ENCODE measurements at regions not wholly inside any gene's neighbourhood (a gene's known extent, or its start where the extent isn't known, plus 50 kb on each side); places are given as distances from the start of the nearest gene placed in this dataset.

DNA sequence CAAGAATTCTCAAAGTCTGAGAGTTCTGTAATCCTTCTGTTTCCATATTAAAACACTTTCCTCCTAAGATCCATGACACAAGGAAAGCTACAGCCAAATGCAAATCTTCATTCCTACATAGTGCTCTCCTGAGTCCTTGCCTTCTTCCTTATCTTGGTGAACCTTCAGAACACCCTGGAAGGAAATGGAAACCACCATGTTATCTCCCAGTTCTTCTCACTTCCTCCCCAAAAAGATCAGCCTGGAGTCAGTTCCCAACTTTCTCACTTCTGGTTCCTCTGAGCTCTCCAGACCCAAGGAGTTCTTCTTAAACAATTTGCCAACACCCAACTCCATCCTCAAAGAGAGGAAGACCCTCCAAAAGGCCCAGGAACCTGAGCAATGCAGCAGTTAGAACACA lies 193.3 kb upstream of the CCN2 start:
- no peaks in the 10 kb centered on the region for H3K27me3 ChIP-seq (replicated peaks; ENCODE audit: insufficient read depth, low read length)
- H2AFZ ChIP-seq (ENCODE audit: low read length) = no peak overlapping the region
- no peaks in the 10 kb centered on the region for H3K9me3 ChIP-seq (replicated peaks; ENCODE audit: insufficient read depth, low read length)
- H3K4me2 ChIP-seq (ENCODE audit: low read depth, low read length) = no peak overlapping the region
- no peaks in the 10 kb centered on the region for H4K20me1 ChIP-seq (ENCODE audit: insufficient read depth, low read length)
- H3K9ac ChIP-seq (ENCODE audit: low read length) = no peak overlapping the region
- H3K79me2 ChIP-seq (ENCODE audit: low read length) = no peaks in the 10 kb centered on the region
- no peaks in the 10 kb centered on the region for H3K4me1 ChIP-seq (ENCODE audit: low read length)
- DNase-seq = no peak
- H3K36me3 ChIP-seq (replicated peaks; ENCODE audit: insufficient read depth, low read length) = no peaks in the 10 kb centered on the region
- H3K27ac ChIP-seq (ENCODE audit: low read length) = no peak overlapping the region
- H3K4me3 ChIP-seq (ENCODE audit: low read length) = no peak overlapping the region
- no peaks in the 10 kb centered on the region for H3K9me2 ChIP-seq (replicated peaks; ENCODE audit: insufficient read depth, low read length)
- no peaks in the 10 kb centered on the region for H3F3A ChIP-seq (ENCODE audit: insufficient read depth, low read length)
- no peak for TF ChIP-seq EZH2 (optimal IDR thresholded peaks at IDR 0.05; ENCODE audit: low read depth, low read length)
- TF ChIP-seq, protein P1, sequence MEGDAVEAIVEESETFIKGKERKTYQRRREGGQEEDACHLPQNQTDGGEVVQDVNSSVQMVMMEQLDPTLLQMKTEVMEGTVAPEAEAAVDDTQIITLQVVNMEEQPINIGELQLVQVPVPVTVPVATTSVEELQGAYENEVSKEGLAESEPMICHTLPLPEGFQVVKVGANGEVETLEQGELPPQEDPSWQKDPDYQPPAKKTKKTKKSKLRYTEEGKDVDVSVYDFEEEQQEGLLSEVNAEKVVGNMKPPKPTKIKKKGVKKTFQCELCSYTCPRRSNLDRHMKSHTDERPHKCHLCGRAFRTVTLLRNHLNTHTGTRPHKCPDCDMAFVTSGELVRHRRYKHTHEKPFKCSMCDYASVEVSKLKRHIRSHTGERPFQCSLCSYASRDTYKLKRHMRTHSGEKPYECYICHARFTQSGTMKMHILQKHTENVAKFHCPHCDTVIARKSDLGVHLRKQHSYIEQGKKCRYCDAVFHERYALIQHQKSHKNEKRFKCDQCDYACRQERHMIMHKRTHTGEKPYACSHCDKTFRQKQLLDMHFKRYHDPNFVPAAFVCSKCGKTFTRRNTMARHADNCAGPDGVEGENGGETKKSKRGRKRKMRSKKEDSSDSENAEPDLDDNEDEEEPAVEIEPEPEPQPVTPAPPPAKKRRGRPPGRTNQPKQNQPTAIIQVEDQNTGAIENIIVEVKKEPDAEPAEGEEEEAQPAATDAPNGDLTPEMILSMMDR (IDR thresholded peaks at IDR 0.05; ENCODE audit: low read length) = no peak
- TF ChIP-seq EZH2phosphoT487 (IDR thresholded peaks at IDR 0.05; ENCODE audit: low read length) = no peak

DNA sequence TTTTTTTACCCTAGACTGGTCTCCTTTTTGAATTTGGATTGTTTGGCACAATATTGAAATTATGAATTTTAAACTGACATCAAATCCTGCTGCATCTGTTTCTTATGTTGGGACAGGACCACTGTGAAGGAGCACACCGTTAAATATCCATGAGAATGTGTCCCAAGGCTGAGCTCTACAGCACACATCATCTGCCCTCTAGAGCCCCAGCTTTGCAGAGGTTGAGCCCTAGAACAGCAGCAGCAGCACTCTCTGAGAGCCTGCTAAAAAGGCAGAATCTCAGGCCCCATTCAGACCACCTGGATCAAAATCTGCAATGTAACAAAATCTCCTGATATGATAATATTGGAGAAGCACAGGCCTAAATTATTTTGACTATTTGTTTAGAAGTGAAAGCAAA lies 192.1 kb upstream of the CCN2 start:
- Histone ChIP-seq H3K4me2 (ENCODE audit: low read depth, low read length) (no peak overlapping the region), H3K27me3 (replicated peaks; ENCODE audit: insufficient read depth, low read length) (no peaks in the 10 kb centered on the region), H3K4me3 (ENCODE audit: low read length) (no peak overlapping the region), H3K4me1 (ENCODE audit: low read length) (no peaks in the 10 kb centered on the region), H3F3A (ENCODE audit: insufficient read depth, low read length) (no peaks in the 10 kb centered on the region), H3K9me3 (replicated peaks; ENCODE audit: insufficient read depth, low read length) (no peaks in the 10 kb centered on the region), H3K9ac (ENCODE audit: low read length) (no peak overlapping the region), H3K79me2 (ENCODE audit: low read length) (no peaks in the 10 kb centered on the region), H3K36me3 (replicated peaks; ENCODE audit: insufficient read depth, low read length) (no peaks in the 10 kb centered on the region), H4K20me1 (ENCODE audit: insufficient read depth, low read length) (no peaks in the 10 kb centered on the region), H2AFZ (ENCODE audit: low read length) (no peak overlapping the region), H3K9me2 (replicated peaks; ENCODE audit: insufficient read depth, low read length) (no peaks in the 10 kb centered on the region), H3K27ac (ENCODE audit: low read length) (no peak overlapping the region)
- TF ChIP-seq, protein P1 (IDR thresholded peaks at IDR 0.05; ENCODE audit: low read length) = no peak
- TF ChIP-seq EZH2 (optimal IDR thresholded peaks at IDR 0.05; ENCODE audit: low read depth, low read length) (no peak), EZH2phosphoT487 (IDR thresholded peaks at IDR 0.05; ENCODE audit: low read length) (no peak)
- no peak for DNase-seq

DNA sequence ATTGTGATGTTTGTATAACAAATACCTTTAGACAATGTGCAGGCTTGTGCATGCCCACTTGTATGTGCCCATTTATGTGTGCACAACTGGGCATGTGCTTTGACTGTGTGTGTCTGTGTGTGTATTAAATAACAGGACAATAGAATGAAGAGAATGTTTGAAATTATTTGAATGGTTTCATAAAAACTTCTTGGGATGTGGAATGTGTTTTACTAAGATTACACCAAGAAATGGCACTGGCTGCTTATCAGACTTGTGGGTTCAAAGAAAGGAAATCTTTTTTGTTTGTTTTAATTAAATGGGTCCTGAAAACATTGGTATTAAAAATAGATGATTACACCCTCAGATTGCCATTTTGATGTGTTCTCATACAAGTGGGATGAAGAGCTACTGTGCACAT lies 191.6 kb upstream of the CCN2 start:
- Histone ChIP-seq H3K36me3 (replicated peaks; ENCODE audit: insufficient read depth, low read length) (no peaks in the 10 kb centered on the region), H3K27ac (ENCODE audit: low read length) (no peak overlapping the region)

More for the DNA sequence above, 191.6 kb upstream of the CCN2 start:
- no peaks in the 10 kb centered on the region for H3K9me3 ChIP-seq (replicated peaks; ENCODE audit: insufficient read depth, low read length)
- no peaks in the 10 kb centered on the region for H3K9me2 ChIP-seq (replicated peaks; ENCODE audit: insufficient read depth, low read length)
- no peak overlapping the region for H3K4me2 ChIP-seq (ENCODE audit: low read depth, low read length)
- no peaks in the 10 kb centered on the region for H4K20me1 ChIP-seq (ENCODE audit: insufficient read depth, low read length)
- H3K4me3 ChIP-seq (ENCODE audit: low read length) = no peak overlapping the region
- no peaks in the 10 kb centered on the region for H3F3A ChIP-seq (ENCODE audit: insufficient read depth, low read length)
- no peak for DNase-seq
- no peaks in the 10 kb centered on the region for H3K79me2 ChIP-seq (ENCODE audit: low read length)
- H3K4me1 ChIP-seq (ENCODE audit: low read length) = no peaks in the 10 kb centered on the region
- no peak overlapping the region for H3K9ac ChIP-seq (ENCODE audit: low read length)
- TF ChIP-seq, protein P1 (IDR thresholded peaks at IDR 0.05; ENCODE audit: low read length) = no peak
- TF ChIP-seq EZH2 (optimal IDR thresholded peaks at IDR 0.05; ENCODE audit: low read depth, low read length) (no peak), EZH2phosphoT487 (IDR thresholded peaks at IDR 0.05; ENCODE audit: low read length) (no peak)
- H2AFZ ChIP-seq (ENCODE audit: low read length) = no peak overlapping the region
- no peaks in the 10 kb centered on the region for H3K27me3 ChIP-seq (replicated peaks; ENCODE audit: insufficient read depth, low read length)

Measured in MM.1S (cell line).